Ishikawa (cell line): ENCODE measurements at regions not wholly inside any gene's neighbourhood (a gene's known extent, or its start where the extent isn't known, plus 50 kb on each side); places are given as distances from the start of the nearest gene placed in this dataset.

Experiments
- CEBPB ChIP-seq: IDR thresholded peaks from 2 replicates; pipeline ENCODE4 v1.6.1; 2012
- CREB1 ChIP-seq: IDR thresholded peaks from 2 replicates; pipeline ENCODE4 v1.6.1; 2012; ENCODE audit warnings: low read depth
- EGR1 ChIP-seq: IDR thresholded peaks from 2 replicates; pipeline ENCODE4 v1.6.1; 2012
- EP300 ChIP-seq: IDR thresholded peaks from 2 replicates; pipeline ENCODE4 v1.6.1; 2012; ENCODE audit warnings: borderline replicate concordance
- FOXM1 ChIP-seq: IDR thresholded peaks from 2 replicates; pipeline ENCODE4 v1.6.1; 2012; ENCODE audit warnings: low read depth, borderline replicate concordance
- NFIC ChIP-seq: IDR thresholded peaks from 2 replicates; pipeline ENCODE4 v1.6.1; 2012
- RAD21 ChIP-seq: IDR thresholded peaks from 2 replicates; pipeline ENCODE4 v1.6.1; 2012; ENCODE audit warnings: low read depth
- TAF1 ChIP-seq: IDR thresholded peaks from 2 replicates; pipeline ENCODE4 v1.6.1; 2012; ENCODE audit warnings: low read depth, mild to moderate bottlenecking
- TEAD4 ChIP-seq: IDR thresholded peaks from 2 replicates; pipeline ENCODE4 v1.6.1; 2012
- YY1 ChIP-seq: IDR thresholded peaks from 2 replicates; pipeline ENCODE4 v1.6.1; 2012; ENCODE audit warnings: low read depth
- TF ChIP-seq, protein P1 (sequence below): IDR thresholded peaks from 2 replicates; pipeline ENCODE4 v1.6.1; 2012; ENCODE audit warnings: low read depth, mild to moderate bottlenecking
- TF ChIP-seq, protein P2 (sequence below): IDR thresholded peaks from 2 replicates; pipeline ENCODE4 v1.6.1; 2012

DNA sequence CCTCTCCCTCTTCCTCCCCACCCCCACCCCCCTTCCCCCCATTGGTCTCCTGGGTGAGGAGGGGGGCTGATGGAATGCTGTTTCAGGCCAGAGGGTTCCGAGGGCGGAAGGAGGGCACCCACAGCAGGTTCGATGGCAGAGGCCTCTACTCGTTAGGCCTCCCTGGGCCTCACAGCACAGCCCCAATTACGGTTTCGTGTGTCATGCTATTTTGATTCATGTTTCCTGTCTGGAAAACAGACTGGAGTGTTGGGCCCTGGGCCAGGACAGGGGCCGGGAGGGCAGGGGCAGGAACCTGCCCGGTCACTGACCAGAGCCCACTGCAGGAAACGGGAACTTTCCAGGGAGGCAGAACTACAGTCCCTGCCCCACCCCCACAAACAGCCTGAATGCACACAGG, 138.2 kb downstream of the C16orf95 start:
- TF ChIP-seq CEBPB: no peak
- TF ChIP-seq EGR1: no peak
- TF ChIP-seq, protein P1, sequence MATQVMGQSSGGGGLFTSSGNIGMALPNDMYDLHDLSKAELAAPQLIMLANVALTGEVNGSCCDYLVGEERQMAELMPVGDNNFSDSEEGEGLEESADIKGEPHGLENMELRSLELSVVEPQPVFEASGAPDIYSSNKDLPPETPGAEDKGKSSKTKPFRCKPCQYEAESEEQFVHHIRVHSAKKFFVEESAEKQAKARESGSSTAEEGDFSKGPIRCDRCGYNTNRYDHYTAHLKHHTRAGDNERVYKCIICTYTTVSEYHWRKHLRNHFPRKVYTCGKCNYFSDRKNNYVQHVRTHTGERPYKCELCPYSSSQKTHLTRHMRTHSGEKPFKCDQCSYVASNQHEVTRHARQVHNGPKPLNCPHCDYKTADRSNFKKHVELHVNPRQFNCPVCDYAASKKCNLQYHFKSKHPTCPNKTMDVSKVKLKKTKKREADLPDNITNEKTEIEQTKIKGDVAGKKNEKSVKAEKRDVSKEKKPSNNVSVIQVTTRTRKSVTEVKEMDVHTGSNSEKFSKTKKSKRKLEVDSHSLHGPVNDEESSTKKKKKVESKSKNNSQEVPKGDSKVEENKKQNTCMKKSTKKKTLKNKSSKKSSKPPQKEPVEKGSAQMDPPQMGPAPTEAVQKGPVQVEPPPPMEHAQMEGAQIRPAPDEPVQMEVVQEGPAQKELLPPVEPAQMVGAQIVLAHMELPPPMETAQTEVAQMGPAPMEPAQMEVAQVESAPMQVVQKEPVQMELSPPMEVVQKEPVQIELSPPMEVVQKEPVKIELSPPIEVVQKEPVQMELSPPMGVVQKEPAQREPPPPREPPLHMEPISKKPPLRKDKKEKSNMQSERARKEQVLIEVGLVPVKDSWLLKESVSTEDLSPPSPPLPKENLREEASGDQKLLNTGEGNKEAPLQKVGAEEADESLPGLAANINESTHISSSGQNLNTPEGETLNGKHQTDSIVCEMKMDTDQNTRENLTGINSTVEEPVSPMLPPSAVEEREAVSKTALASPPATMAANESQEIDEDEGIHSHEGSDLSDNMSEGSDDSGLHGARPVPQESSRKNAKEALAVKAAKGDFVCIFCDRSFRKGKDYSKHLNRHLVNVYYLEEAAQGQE: no peak
- no peak for TF ChIP-seq TAF1
- no peak for TF ChIP-seq RAD21
- TF ChIP-seq TEAD4: no peak
- no peak for TF ChIP-seq EP300
- TF ChIP-seq CREB1: no peak
- TF ChIP-seq FOXM1: no peak
- TF ChIP-seq, protein P2, sequence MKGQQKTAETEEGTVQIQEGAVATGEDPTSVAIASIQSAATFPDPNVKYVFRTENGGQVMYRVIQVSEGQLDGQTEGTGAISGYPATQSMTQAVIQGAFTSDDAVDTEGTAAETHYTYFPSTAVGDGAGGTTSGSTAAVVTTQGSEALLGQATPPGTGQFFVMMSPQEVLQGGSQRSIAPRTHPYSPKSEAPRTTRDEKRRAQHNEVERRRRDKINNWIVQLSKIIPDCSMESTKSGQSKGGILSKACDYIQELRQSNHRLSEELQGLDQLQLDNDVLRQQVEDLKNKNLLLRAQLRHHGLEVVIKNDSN: no peak
- TF ChIP-seq YY1: no peak
- TF ChIP-seq NFIC: no peak
